NCI-H524 (cell line): ENCODE measurements at regions not wholly inside any gene's neighbourhood (a gene's known extent, or its start where the extent isn't known, plus 50 kb on each side); places are given as distances from the start of the nearest gene placed in this dataset.
"Not testable (repeated sequence)": the region's sequence is repeated elsewhere in the genome, so short reads cannot be mapped to it uniquely, and the experiment has no call there.

Experiments used
- DNase-seq, 2 experiments: peaks; one replicate each; lab custom pipeline; 2025; lab: John Stamatoyannopoulos, UW

DNA sequence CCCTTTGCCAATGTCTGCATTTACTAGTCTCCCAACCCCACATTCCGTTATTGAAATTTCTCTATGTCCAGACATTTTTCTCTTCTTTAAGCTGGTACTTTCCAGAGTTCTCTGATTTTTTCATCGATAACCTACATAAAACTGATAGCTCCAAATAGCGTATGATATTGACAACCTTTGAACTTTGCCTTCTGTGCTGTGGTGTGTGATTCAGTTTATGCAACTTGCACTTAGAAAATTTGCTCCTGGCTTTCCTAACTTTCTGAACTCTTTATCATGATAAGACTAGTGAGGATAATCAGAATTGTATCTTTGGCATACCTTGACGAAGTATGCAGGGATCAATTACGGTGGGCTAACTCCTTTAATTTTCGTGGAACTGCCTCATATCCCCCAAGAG lies 1261.3 kb downstream of the SI start:
- DNase-seq = no peak

DNA sequence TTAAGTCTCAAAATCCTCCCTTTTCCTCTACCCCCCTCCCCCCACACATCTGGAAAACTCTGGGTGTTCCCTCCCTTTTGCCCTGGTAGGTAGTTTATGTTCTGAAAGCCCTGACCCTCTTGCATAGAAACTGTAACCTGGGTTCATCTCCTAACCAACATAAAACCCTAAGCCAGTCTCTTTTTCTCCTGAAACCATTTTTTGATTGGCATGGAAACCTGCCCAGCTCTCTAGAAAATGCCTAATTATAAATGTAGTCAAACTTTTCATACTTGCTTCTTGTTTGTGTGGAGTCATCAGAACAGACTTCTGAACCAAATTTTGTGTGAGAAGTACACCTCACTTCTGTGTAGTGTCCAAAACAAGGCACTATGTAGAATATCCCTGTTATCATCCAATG lies 1264.4 kb downstream of the SI start:
- no peak for DNase-seq

DNA sequence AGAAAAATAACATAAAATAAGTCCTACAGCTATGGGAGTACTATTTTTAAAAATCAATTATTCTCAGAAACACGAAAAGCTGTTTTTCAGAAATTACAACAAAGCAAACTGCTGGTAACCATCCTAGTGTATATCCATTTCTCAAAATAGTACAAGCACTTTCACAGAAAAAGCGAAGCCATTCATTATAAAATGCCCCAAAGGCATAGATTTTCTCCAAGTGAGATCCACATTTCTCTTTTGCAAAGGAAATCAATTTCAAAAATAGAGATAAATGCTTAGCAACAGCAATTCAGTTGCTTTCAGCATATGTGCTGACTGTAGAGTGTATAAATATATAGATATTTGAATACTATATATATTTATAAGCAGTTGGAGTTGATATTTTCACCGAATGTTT lies 1266.3 kb downstream of the SI start:
- DNase-seq = no peak

DNA sequence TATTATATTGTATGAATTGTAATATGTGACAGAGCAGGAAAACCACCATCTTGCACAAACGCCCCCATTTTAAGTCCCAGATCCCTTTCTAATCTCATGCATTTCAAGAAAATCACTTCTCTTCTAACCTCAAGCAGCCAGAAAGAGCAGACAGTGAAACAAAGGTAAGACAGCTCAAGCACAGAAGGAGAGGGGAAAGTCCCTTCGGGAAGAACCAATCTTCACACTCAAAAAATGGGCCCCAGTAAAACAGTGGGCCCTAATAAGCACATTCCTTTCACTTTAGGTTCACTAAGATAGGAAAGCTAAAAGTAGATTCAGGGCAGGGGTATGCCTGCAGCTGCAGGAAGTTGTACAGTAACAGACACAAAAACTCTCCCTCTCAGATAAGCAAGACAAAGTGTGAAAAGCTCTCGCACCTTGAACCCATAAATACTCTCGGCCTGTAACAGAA lies 1268.7 kb downstream of the SI start:
- DNase-seq = no peak

DNA sequence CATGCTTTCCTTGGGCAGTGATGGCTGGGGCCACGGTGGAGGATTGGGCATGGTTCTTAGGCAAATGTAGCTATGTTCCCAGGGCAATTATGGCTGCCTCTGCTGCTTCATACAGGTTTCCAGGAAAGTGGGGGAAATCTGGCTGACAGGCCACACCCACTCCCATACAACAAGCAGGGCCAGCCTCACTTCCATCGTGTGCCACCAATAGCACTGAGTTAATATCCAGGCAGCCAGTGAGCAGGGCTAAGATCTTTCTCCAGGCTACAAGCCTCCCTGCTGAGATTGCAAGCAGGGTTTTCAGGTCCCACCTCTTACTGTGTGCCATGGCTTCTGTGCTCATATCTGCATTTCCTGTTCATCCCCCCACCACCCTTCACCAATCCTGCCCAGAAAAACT lies 1291.9 kb downstream of the SI start:
- DNase-seq = no peak

DNA sequence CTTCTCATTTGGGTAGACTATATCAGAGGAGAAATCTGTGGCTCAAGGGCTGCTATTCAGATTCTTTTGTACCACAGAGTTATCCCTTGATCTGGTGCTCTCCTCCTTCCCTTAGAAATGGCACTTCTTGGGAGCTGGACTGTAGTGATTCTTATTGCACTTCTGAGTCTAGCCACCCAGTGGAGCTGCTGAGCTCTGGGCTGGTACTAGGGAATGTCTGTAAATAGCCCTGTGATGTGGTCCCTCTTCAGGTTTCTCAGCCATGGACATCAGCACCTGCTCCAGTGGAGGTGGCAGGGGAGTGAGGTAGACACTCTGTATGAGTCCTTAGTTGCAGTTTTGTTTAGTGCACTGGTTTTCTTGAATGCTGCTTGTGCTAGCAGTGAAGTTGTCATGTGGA lies 1292.6 kb downstream of the SI start:
- peak in 1 of 2 experiments; percentile 34 for DNase-seq

DNA sequence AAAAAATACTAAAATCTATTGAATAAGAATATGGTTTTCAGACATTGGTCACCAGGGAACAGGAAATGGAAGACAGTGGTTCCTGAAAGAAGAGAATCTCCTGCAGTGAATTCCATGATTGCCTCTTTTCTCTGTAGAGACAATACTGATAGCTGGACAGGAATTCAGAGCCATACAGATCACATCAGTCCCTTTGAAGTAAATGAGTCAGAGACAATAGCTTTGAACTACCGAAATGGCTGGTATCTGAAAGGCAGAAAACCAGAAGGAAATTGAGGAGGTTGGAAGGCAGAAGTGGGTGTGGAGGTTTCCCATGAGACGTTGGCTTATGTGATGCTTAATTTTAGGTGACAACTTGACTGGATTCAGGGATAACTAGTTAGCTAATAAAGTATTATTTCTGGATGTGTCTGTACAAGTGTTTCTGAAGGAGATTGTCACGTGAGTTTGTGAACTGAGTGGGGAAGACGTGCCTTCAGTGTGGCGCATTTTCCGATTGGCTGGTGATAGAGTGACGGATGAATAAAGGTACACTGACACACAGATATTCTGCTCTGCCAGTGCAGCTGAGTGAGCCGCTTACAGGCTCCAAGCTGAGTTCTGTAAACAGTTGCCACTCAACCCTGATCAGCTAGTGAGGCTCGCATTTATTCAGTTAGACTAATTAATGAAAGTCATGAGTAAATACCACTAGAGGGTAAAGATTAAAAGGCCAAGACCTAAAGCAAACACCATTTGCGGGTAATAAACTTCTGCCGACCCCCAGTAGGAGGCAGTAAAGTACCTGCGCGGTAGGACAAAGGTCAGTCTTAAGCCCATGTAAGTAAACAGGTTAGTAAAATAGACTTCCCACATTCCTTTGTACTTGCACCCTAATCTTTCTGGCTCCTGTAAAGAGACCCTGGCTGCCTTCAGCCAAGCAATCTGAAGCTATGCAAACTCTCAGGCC lies 1298.6 kb downstream of the SI start:
- DNase-seq = no peak

DNA sequence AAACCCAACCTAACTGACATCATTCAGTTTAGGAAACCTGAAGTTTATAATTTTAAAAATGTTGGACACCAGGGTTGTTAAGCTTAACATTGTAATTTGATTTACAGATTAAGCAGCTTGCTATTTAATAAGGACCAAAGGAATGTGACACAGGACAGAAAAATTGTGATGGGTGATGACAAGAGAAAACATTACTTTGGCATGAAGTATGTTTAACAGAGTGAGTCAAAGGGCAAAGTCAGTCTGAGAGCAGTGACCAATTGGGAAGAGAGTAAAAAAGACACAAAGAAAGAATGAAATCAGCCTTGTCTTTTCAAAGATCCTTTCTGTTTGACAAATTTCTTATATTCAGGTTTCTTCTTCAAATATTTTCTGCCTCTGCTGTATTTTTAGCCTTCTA lies 1301.6 kb downstream of the SI start:
- no peak for DNase-seq

DNA sequence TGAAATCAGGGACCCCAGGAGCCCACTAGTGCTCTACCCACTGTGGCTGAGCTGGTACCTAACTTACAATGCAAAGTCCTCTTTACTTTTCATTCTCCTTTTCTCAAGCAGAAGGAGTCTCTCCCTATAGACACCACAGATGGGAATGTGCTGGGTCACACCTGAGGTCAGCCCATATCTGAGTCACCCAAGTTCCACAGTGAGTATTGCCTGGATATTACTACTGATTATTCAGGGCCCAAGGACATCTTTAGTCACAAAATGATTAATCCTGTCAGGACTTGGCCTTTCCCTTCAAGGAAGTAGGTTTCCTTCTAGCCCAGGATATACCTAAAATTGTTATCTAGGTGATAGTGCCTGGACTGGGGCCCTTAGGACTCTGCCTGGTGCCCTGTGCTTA lies 1305.2 kb downstream of the SI start:
- no peak for DNase-seq

DNA sequence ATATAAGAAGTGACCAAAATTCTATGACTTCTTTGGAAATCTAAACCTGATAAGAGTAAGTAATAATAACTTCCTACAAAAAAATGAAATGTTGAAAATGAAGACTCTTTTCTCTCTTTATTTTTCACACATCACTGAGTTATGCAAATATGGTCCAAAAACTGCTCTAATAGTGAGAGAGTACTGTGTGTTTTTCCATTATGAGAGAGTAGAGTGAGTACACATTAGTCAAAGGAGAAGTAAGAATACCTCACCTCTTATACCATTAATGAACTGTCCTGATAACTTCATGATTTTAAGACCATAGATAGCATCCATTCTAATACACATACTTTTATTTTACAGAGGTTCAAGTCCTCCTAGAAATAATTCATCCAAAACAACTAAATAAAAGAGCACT lies 1310.2 kb downstream of the SI start:
- DNase-seq = no peak

DNA sequence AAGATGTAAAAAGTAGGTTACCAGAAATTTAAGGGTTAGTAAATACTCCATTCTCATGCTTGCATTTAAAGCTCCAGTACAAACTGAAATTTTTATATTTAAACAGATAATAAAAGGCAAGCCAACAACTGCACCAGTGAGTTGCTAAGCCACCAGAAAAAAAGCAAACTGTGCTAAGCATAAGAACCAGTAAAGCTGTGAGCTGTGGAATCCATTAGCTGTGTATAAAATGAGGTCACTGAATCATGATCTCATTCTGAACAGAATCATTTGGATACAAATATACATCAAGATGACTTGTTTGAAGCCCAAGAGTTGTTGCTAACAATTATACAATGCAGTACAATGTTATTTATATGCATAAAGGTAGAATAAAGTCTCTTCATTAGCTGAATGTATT lies 1312.2 kb downstream of the SI start:
- DNase-seq = no peak

DNA sequence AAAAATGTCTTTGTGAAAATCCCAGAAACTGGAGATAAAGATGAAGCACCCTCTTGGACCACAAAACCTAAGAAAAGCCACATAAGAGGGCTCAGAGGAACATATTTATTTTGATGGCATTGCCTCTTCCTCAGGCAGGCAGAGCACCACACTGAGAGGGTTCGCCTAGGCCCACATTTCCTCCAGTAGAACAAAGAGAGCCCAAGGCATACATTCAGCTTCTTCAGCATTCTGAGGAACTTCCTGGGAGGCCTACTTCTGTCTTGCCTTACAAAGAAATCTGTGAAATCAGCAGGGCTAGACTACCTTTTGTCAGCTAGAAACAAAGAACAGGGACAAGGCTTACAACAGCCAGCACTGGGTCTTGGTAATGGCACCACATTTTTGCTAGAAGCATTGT lies 1325.3 kb downstream of the SI start:
- no peak for DNase-seq

DNA sequence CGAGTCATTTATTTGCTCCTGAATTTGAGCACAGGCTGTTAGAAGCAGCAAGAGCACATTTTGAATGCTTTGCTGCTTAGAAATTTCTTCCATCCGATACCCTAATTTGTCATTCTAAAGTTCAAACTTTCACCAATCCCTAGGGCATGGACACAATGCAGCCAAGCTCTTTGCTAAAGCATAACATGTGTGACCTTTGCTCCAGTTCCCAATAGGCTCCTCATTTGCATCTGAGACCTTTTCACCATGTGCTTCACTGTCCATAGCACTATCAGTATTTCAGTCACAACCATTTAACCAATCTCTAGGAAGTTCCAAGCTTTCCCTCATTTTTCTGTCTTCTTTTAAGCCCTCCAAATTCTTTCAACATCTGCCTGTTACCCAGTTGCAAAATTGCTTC lies 1333.1 kb downstream of the SI start:
- no peak for DNase-seq

DNA sequence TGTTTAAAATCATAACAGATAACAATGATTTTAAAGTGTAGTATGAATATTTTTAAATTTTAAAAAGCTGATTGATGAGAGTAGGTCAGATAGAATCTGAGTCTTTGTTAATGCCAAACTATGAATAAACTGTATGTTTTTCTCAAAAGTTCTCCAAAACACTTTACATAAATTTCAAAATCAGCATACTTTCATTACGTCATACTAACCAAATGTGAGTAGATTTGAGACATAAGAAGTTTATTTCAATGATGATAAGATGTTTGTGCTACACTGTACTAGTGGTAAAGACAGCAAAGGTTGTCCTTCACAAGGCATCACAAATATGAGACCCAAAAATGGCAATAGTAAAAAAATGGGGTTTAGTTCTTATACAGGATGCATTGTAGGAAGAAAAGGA lies 1342.9 kb downstream of the SI start:
- no peak for DNase-seq

DNA sequence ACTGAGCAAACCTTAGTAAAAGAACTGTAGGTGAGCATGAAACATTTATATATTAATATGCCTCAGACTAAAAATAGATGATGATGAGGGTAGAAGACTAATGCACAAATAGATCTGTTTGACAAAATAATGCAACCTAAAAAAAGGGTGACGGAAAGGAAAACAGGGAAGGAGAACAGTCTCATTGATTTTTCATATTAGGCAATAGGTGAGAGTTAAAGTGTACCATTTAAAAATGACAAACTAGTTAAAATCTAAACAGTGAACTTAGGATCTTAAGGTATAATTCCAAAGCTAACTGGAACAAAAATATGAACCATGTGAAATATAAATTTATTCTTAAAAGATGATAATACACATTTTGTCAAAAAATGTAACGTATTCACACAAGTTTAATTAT lies 1347.6 kb downstream of the SI start:
- DNase-seq = no peak

DNA sequence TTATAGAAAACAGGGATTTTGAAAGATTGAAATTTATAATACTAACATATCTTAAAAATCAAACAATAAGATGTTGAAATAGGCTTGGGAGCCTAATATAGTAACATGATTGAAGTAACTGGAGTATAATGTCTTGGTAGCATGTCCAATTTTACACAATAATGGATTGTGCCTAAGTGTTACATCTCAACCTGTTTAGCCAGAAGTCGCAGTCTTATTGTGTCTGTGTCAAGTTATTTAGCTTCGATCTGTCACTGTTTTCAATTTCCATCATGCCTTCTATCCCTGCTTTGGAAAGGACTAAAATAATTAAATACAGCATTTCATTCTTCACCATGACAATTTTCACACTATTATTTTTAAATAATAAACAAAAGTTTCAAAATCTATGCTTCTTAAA lies 1352.2 kb downstream of the SI start:
- no peak for DNase-seq

DNA sequence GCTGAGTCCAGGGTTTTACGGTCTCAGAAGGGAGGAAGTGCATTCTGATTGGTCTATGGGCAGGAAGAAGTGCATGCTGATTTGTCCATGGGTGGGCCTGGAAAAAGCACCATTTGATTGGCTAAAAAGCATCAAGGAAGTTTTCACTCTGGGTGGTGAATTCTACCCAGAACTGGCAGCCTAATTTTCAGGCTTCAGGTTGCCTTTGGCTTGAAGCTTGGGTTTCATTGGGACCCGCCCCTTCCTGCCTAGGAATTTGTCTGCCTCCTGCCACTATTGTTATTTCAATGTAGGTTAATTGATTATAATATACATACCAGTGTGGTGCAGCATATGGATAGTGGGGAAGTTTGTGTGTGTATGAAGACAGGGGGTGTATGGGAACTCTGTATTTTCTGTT lies 1355.9 kb downstream of the SI start:
- DNase-seq = no peak

DNA sequence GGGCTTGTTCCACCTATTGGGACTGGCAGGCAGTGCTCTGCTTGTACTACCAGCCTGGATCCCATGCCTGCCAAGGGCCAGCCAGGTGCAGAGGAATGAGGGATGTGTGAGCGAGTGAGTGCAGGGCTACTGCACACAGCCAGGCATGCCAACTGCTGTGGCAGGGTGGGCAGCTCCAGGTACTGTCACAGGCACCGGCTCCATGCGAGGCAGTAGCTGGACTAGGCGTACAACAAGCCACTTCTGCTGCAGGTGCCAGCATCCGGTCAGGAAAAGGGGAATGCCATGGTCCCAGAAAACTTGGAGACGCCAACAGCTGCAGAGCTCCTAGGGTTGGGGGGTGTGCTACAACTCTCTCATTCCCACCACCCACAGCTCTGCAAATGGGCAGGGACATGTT lies 1356.7 kb downstream of the SI start:
- no peak for DNase-seq

DNA sequence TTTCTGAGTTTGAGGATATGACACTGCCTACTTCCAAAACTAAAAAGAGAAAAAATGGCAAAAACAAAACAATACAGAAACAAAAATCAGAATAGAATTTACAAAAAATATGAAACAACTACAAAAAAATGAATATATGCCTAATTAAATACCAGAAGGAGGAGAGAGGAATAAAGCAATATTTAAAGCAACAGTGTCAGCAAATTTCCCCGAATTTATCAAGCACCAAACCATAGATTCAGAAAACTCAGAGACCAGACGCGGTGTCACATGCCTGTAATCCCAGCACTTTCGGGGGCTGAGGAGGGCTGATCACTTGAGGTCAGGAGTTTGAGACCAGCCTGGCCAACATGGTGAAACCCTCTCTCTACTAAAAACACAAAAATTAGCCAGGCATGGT lies 1360.9 kb downstream of the SI start:
- no peak for DNase-seq

DNA sequence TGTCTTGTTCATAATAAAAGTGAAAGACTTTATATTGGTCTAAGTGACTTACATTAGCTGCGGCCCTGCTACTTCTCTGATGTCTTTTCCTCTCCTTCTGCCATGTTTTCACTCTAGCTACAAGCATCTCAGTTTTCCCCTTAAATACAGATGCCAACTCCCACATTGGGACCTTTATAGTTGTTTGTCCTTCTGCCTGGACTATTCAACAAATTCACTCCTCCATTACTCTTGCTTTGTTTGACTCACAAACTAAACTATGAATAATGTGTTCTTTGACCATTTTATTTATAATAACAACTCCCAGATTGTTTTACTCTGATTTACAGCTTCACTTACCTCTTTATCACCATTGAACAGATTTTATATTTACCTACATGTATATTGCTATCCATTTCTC lies 1369.9 kb downstream of the SI start:
- no peak for DNase-seq

DNA sequence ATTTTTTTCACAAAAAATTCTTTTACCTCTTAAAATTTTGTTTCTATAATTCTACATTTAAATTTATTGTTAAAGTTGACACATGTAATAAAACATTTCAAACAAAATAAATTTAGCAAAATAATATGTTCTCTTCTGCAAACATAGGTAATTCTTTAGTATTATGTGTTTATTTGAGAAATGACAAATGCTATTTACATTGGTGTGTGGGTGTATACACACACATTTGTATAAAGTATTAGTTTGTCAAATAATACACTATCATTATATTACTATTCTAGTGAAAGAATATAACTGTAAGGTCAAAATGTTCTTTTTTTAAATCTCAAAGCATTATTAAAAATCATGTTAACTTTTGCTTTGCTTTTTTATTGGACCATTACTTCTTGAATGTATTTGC lies 1370.6 kb downstream of the SI start:
- no peak for DNase-seq

DNA sequence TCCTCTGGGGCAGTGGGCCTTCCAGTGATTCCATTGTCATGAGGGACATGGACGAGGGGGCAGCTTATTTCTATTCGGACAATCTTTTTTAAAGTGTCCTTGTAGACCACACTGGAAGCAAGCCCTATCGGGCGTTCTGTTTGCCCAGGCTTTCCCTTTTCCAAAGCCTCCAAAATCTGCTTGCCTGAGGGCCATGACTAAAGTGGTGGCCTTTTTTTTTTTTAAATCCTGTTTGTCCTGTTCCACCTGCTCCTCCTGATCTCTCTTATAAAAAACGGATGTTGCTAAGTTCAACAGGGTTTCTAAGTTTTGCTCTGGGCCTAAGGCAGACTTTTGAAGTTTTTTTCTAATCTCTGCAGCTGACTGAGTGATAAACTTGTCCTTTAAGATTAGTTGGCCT lies 1380.1 kb downstream of the SI start:
- not testable (repeated sequence) for DNase-seq

DNA sequence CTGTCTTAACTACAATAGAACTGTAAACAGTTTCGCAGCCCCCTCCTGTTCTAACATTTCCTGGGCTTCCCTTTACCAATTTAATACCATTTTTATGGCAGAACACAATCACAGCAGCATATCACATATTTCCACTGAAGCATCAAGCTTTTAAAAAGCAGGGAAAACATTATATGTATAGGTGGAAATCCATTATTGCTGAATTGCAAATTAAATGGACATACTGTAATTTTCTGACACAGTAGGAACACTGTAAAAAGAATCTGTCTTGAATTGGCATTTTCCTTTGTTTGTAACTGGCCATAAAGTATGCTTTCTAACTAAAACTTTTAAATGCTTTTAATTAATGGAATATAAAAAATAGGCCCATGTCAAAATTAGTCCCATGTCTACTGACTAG lies 1385.8 kb downstream of the SI start:
- no peak for DNase-seq

DNA sequence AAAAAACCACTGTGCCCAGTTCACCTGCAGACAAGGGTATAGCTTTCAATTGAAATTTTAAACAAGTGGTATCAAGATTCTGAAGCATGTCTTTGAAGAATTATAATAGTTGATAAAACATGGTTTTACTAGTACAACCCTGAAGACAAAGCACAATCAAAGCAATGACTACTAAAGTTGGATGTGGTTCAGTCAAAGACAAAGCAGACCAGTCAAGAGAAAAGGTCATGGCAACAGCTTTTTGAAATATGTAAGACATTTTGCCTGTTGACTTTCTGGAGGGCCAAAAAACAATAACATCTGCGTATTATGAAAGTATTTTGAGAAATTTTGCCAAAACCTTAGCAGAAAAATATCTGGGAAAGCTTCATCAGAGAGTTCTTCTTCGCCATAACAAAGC lies 1393.6 kb downstream of the SI start:
- DNase-seq = no peak
